GM13977 (cell line): ENCODE measurements at regions not wholly inside any gene's neighbourhood (a gene's known extent, or its start where the extent isn't known, plus 50 kb on each side); places are given as distances from the start of the nearest gene placed in this dataset.

ENCODE experiments used
- DNase-seq: peaks from one replicate; pipeline ENCODE4 v3.0.0; 2012; ENCODE audit warnings: low spot score
- in situ Hi-C: fragments of 300-500 bp; cut with MboI; formaldehyde crosslinking; loops from one replicate; pipeline ENCODE4 v1.12.0; 2022; ENCODE audit warnings: low sequenced_read_pairs, low pct_unique_long_range_greater_than_20kb, mixed read lengths, inconsistent platforms; ENCODE audit not compliant: unreplicated experiment
- TF ChIP-seq, protein P1 (sequence below): IDR thresholded peaks from 2 replicates; pipeline ENCODE4 v1.5.1; 2012; ENCODE audit warnings: mild to moderate bottlenecking, control low read depth; ENCODE audit not compliant: insufficient read depth; ENCODE audit errors: extremely low read depth, missing control alignments

DNA sequence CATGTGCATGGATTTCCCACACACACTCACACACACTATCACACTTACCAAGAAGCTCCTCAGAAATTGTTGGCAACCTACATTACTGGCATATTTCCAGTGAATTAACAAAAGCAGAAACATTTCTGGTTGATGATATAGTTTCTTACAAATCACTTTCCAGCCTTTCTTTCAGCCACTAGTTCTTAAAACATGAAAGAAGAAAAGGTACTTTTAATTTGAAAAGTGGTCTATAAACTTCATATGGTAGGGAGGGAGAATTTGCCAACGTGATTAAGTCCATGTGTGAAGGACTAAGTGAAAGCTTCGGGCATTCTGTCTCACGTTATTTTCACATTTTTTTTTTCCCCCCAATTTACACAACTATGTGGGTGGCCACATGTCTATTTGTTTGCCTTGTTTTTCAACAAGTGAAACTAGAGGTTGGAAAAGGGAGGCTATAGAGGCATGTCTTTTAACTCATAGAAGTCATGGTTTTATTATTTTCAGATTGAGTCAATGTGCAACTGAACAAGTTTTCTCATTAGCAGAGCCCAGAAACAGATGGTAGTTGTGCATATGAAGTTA is 832.1 kb upstream of the INTU start:
- TF ChIP-seq, protein P1, sequence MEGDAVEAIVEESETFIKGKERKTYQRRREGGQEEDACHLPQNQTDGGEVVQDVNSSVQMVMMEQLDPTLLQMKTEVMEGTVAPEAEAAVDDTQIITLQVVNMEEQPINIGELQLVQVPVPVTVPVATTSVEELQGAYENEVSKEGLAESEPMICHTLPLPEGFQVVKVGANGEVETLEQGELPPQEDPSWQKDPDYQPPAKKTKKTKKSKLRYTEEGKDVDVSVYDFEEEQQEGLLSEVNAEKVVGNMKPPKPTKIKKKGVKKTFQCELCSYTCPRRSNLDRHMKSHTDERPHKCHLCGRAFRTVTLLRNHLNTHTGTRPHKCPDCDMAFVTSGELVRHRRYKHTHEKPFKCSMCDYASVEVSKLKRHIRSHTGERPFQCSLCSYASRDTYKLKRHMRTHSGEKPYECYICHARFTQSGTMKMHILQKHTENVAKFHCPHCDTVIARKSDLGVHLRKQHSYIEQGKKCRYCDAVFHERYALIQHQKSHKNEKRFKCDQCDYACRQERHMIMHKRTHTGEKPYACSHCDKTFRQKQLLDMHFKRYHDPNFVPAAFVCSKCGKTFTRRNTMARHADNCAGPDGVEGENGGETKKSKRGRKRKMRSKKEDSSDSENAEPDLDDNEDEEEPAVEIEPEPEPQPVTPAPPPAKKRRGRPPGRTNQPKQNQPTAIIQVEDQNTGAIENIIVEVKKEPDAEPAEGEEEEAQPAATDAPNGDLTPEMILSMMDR = no peak
- no peak for DNase-seq
- in situ Hi-C loops = no loop called here

DNA sequence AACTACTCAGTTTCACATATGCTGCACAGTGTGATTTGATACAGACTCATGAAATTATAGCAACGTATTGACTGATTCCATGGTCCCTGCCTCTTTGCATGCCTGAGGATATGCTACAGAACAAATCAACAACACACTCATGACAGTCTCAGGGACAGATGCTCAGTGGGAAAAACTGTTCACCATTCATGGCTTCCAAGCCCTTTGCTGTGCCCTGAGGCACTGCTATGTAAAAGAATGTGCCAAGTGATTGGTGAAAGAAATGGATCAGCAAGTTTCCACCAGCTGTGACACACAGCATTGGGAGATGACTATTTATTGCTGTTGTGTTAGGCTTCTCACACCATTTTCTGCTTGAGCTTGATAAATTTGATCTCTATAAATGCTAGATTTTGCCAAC is 825.6 kb upstream of the INTU start:
- TF ChIP-seq, protein P1 = no peak
- in situ Hi-C loops = no loop called here
- no peak for DNase-seq

DNA sequence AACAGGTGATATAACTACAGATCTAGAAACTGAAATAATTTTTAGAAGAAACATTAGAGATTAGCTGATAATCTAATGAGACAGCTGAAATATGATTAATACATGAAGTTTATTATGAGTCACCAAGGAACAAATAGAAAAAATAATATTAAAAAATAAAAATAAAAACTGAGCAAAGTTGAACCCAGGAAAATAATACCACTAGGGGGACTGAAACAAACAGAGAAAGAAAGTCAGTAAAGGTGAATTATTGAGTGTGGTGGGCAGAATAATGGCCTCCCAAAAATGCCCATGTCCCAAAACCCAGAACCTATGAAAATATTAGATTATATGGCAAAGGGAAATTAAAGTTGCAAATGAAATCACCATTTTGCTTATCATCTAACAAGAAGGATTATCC is 820.7 kb upstream of the INTU start:
- TF ChIP-seq, protein P1 = no peak
- DNase-seq = no peak
- in situ Hi-C loops = no loop called here

DNA sequence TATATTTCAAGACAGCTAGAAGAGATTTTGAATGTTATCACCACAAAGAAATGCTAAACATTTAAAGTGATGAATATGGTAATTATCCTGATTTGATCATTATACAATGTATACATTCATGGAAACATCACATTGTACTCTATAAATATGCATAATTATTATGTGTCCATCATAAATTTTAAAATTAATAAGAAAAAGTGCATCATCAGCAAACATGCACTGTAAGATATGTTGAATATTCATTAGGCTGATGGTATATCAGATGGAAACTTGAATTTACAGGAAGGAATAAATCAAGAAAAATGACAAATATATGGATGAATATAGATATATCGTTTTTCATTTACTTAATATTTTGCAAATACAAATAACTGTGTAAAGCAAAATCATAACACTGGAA is 812.1 kb upstream of the INTU start:
- DNase-seq = no peak
- in situ Hi-C loops = no loop called here
- TF ChIP-seq, protein P1 = no peak

DNA sequence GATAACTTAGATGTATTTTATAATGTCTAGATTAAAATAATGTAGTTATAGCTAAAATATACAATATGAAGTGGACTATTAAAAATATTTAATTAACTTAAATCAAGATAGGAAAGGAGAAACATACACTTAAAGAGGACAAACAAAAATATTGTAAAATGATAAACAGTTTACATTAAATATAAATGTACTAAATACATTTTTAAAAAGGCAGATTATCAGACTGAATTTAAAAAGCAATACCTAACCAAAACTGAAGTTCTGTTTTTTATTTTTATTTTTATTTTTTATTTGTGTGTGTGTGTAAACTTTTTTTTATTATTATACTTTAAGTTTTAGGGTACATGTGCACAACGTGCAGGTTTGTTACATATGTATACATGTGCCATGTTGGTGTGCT is 811.6 kb upstream of the INTU start:
- TF ChIP-seq, protein P1 = no peak
- in situ Hi-C loops = no loop called here
- DNase-seq = no peak

DNA sequence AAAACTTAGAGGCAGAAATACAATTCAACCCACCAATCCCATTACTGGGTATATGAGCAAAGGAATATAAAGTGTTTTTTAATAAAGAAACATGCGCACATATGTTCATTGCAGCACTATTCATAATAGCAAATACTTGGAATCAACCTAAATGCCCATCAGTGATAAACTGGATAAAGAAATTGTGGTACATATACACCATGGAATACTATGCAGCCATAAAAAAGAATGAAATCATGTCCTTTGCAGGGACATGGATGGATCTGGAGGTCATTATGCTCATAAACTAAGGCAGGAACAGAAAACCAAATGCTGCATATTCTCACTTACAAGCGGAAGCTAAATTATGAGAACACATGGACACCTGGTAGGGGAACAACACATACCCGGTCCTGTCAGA is 807.7 kb upstream of the INTU start:
- in situ Hi-C loops = no loop called here
- DNase-seq = no peak
- TF ChIP-seq, protein P1 = no peak

DNA sequence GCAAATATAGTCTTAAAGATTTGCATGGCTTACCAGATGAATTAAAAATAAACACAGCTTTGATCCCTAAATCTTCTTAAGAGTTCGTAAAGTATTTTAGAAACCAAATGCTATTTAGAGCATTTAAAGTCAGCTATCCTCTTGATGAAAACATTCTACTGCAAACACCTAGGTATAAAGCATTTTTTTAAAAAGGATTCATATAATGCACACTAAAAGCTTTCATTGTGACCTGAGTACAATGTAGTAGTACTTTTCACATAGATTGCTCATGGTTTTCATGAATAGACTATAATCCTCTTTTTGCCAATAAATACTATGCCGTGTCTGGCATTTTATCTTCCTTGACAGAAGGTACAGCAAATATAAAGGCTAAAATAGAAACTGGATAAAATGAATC is 805.1 kb upstream of the INTU start:
- in situ Hi-C loops = no loop called here
- TF ChIP-seq, protein P1 = no peak

More for the DNA sequence above, 805.1 kb upstream of the INTU start:
- DNase-seq = no peak
